ENCODE measurements at regions not wholly inside any gene's neighbourhood (a gene's known extent, or its start where the extent isn't known, plus 50 kb on each side); places are given as distances from the start of the nearest gene placed in this dataset.

- Histone ChIP-seq H2AFZ (ENCODE audit: low read depth, low read length) (no peak overlapping the region), H3K9ac (ENCODE audit: low read depth, low read length) (no peak overlapping the region), H3K27ac (ENCODE audit: low read length) (no peak overlapping the region), H3K4me2 (ENCODE audit: insufficient read depth, low read length) (no peak overlapping the region), H3K9me3 (ENCODE audit: insufficient read depth, low read length, severe bottlenecking) (no peaks in the 10 kb centered on the region), H3K4me1 (ENCODE audit: insufficient read depth, low read length) (no peaks in the 10 kb centered on the region), H4K20me1 (ENCODE audit: insufficient read depth, low read length) (no peaks in the 10 kb centered on the region), H3K27me3 (ENCODE audit: insufficient read depth, low read length, poor library complexity) (no peaks in the 10 kb centered on the region), H3K36me3 (ENCODE audit: insufficient read depth, low read length) (no peaks in the 10 kb centered on the region), H3K4me3 (ENCODE audit: low read depth in 1 of 2, low read length in 2 of 2) (no peak overlapping the region), H3K79me2 (ENCODE audit: insufficient read depth, low read length) (no peaks in the 10 kb centered on the region)
- TF ChIP-seq CTCF (IDR thresholded peaks at IDR 0.05; ENCODE audit: borderline replicate concordance, extremely low read depth, low read length, poor library complexity, severe bottlenecking): no peak
- no peak for TF ChIP-seq EZH2 (IDR thresholded peaks at IDR 0.05; ENCODE audit: borderline replicate concordance, low read depth, low read length, severe bottlenecking)
- DNase-seq (no peak), ATAC-seq (ENCODE audit: insufficient read depth, low read depth) (no peak)
Measured at GRCh38 chr2:166610180-166610912, 116.3 kb upstream of the SCN7A start.

- no peak overlapping the region for H3K27ac ChIP-seq (ENCODE audit: low read length)
- no peak for ATAC-seq (ENCODE audit: insufficient read depth, low read depth)
- no peaks in the 10 kb centered on the region for H3K27me3 ChIP-seq (ENCODE audit: insufficient read depth, low read length, poor library complexity)
- H3K4me1 ChIP-seq (ENCODE audit: insufficient read depth, low read length): no peaks in the 10 kb centered on the region
- TF ChIP-seq CTCF (IDR thresholded peaks at IDR 0.05; ENCODE audit: borderline replicate concordance, extremely low read depth, low read length, poor library complexity, severe bottlenecking): no peak
- no peak for TF ChIP-seq EZH2 (IDR thresholded peaks at IDR 0.05; ENCODE audit: borderline replicate concordance, low read depth, low read length, severe bottlenecking)
- no peak overlapping the region for H3K9ac ChIP-seq (ENCODE audit: low read depth, low read length)
- no peak overlapping the region for H2AFZ ChIP-seq (ENCODE audit: low read depth, low read length)
- H3K36me3 ChIP-seq (ENCODE audit: insufficient read depth, low read length): no peaks in the 10 kb centered on the region
- no peaks in the 10 kb centered on the region for H3K9me3 ChIP-seq (ENCODE audit: insufficient read depth, low read length, severe bottlenecking)
- no peaks in the 10 kb centered on the region for H4K20me1 ChIP-seq (ENCODE audit: insufficient read depth, low read length)
- no peak overlapping the region for H3K4me2 ChIP-seq (ENCODE audit: insufficient read depth, low read length)
- DNase-seq: no peak
- no peak overlapping the region for H3K4me3 ChIP-seq (ENCODE audit: low read depth in 1 of 2, low read length in 2 of 2)
- no peaks in the 10 kb centered on the region for H3K79me2 ChIP-seq (ENCODE audit: insufficient read depth, low read length)
Measured at GRCh38 chr2:166609183-166609959, 115.3 kb upstream of the SCN7A start.

GRCh38 chr2:166607880-166608279, 113.8 kb upstream of the SCN7A start:
- no peak overlapping the region for H3K4me2 ChIP-seq (ENCODE audit: insufficient read depth, low read length)
- H3K4me3 ChIP-seq (ENCODE audit: low read depth in 1 of 2, low read length in 2 of 2): no peak overlapping the region
- no peaks in the 10 kb centered on the region for H3K36me3 ChIP-seq (ENCODE audit: insufficient read depth, low read length)
- H3K9ac ChIP-seq (ENCODE audit: low read depth, low read length): no peak overlapping the region
- no peak for TF ChIP-seq CTCF (IDR thresholded peaks at IDR 0.05; ENCODE audit: borderline replicate concordance, extremely low read depth, low read length, poor library complexity, severe bottlenecking)
- no peak for TF ChIP-seq EZH2 (IDR thresholded peaks at IDR 0.05; ENCODE audit: borderline replicate concordance, low read depth, low read length, severe bottlenecking)
- no peak for ATAC-seq (ENCODE audit: insufficient read depth, low read depth)
- H2AFZ ChIP-seq (ENCODE audit: low read depth, low read length): no peak overlapping the region
- no peak overlapping the region for H3K27ac ChIP-seq (ENCODE audit: low read length)
- H3K9me3 ChIP-seq (ENCODE audit: insufficient read depth, low read length, severe bottlenecking): no peaks in the 10 kb centered on the region
- no peaks in the 10 kb centered on the region for H3K27me3 ChIP-seq (ENCODE audit: insufficient read depth, low read length, poor library complexity)
- H3K4me1 ChIP-seq (ENCODE audit: insufficient read depth, low read length): no peaks in the 10 kb centered on the region
- H4K20me1 ChIP-seq (ENCODE audit: insufficient read depth, low read length): no peaks in the 10 kb centered on the region
- no peak for DNase-seq
- no peaks in the 10 kb centered on the region for H3K79me2 ChIP-seq (ENCODE audit: insufficient read depth, low read length)
